Uterus (tissue), 2 donors: ENCODE measurements at regions not wholly inside any gene's neighbourhood (a gene's known extent, or its start where the extent isn't known, plus 50 kb on each side); places are given as distances from the start of the nearest gene placed in this dataset.

Source experiments
- POLR2A ChIP-seq, 2 donors: fragments of 450-650 bp; IDR thresholded peaks; one replicate each; pipeline ENCODE4 v1.6.1; 2016; ENCODE audit warnings: antibody characterized with exemption in 2 of 2, mild to moderate bottlenecking in 1 of 2, moderate library complexity in 1 of 2
- TF ChIP-seq, protein P1 (sequence below), 4 experiments: fragments of 200-600 bp in 2 of 4; fragments of 450-650 bp in 2 of 4; sonication (generic) in 2 of 4; IDR thresholded peaks; one replicate each; pipeline ENCODE4 v1.5.1; 2016 to 2019; ENCODE audit warnings: antibody characterized with exemption in 4 of 4, mild to moderate bottlenecking in 2 of 4, moderate library complexity in 1 of 4

- TF ChIP-seq, protein P1, sequence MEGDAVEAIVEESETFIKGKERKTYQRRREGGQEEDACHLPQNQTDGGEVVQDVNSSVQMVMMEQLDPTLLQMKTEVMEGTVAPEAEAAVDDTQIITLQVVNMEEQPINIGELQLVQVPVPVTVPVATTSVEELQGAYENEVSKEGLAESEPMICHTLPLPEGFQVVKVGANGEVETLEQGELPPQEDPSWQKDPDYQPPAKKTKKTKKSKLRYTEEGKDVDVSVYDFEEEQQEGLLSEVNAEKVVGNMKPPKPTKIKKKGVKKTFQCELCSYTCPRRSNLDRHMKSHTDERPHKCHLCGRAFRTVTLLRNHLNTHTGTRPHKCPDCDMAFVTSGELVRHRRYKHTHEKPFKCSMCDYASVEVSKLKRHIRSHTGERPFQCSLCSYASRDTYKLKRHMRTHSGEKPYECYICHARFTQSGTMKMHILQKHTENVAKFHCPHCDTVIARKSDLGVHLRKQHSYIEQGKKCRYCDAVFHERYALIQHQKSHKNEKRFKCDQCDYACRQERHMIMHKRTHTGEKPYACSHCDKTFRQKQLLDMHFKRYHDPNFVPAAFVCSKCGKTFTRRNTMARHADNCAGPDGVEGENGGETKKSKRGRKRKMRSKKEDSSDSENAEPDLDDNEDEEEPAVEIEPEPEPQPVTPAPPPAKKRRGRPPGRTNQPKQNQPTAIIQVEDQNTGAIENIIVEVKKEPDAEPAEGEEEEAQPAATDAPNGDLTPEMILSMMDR (IDR thresholded peaks at IDR 0.05) = no peak
- no peak for TF ChIP-seq POLR2A (IDR thresholded peaks at IDR 0.05)
Measured at GRCh38 chr13:80033951-80034350, 307.0 kb downstream of the SPRY2 start.
